GM12875 (cell line): ENCODE measurements at regions not wholly inside any gene's neighbourhood (a gene's known extent, or its start where the extent isn't known, plus 50 kb on each side); places are given as distances from the start of the nearest gene placed in this dataset.

Experiments used
- H3K4me3 ChIP-seq: one replicate; pipeline ENCODE4 v1.5.1; 2011; ENCODE audit warnings: low read depth, low read length, control low read depth
- CTCF ChIP-seq: IDR thresholded peaks from 2 replicates; pipeline ENCODE4 v1.5.1; 2011; ENCODE audit warnings: low read depth, mild to moderate bottlenecking, control low read depth, inconsistent platforms, low read length, moderate library complexity, borderline replicate concordance; ENCODE audit not compliant: insufficient read depth

- H3K4me3 ChIP-seq, result no peak overlapping the region
- TF ChIP-seq CTCF, result no peak
Measured at GRCh38 chr6:130754786-130755367, 72.3 kb upstream of the SMLR1 start.

DNA sequence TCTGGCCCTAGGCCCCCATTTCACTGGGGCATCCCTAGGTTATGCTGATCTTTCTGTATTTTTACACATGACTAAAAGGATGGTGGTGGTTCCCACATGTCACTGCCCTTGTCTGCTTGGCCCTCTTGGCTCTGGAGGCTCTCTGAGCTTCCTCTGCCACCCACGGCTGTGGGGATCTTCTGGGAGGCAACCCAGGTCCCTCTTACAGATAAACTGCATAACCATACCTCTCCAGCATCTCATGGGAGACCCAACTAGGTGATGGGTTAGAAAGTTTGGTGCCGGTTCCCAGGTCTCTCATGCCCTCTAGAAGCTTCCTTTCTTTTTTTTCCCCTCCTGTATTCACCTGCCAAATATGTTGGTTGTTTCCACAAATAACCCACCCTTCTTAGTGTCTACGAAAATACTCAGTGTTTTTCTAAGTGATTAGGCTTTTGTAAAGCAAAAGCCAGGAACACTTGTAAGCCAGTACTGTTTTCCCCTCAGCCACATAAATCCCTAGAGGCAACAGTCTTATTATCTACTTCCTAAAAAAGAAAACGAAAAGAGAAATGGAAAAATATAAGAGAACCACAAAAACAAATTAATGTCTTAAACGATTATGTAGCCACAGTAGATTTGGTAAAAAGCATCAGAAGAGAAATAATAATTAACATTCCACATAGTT lies 71.7 kb upstream of the SMLR1 start:
- no peak for TF ChIP-seq CTCF
- no peak overlapping the region for H3K4me3 ChIP-seq

GRCh38 chr6:130756824-130757223 lies 70.4 kb upstream of the SMLR1 start:
- no peak for TF ChIP-seq CTCF
- no peak overlapping the region for H3K4me3 ChIP-seq

DNA sequence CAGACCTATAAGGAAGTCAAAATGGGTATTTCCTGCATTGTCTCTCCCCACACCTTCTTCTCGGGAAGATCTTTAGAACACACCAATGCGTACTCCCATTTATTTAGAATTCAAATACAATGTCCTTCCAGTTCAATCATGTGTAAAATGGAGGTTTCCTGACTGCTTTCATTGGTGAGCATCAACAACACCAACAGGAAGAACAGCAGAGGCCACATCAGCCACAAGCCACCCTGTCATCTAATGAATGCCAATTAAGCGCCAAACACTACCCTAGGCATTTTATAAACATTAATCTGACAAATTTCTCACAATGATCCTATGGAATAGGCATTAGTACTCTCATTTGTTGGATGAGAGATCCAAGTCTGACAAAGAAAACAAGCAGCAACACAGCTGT lies 68.4 kb upstream of the SMLR1 start:
- H3K4me3 ChIP-seq, result no peak overlapping the region
- no peak for TF ChIP-seq CTCF

DNA sequence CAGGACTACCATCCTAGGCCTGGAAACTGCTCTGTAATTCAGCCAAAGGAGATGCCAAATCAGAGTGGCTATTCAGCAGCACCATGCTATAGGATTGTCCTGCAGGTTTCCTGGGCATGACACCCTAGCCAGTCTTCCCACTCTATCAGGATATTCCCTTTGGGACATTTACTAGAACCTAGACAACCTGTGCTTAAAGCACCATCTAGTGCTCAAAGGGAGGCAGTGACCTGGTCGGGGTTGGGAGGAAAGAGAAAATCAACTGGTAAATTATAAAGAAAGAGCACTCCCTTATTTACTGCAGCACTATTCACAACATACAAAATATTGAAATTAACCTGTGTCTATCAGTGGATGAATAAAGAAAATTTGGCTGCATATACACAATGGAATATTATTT lies 67.2 kb upstream of the SMLR1 start:
- H3K4me3 ChIP-seq, result no peak overlapping the region
- TF ChIP-seq CTCF, result peak; percentile 42; the same call in 1 of the 2 replicates

DNA sequence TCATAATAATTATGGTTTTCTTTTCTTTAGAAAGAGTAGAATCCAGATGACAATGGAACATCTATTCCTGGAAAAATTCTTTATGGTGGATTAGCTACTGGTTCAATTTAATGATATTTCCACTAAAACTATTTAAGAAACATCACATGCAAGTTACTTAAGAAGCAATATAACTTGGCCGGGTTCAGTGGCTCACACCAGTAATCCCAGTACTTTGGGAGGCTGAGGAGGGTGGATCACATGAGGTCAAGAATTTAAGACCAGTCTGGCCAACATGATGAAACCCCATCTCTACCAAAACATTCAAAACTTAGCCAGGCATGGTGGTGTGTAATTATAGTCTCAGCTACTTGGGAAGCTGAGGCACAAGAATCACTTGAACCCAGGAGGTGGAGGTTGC lies 65.9 kb upstream of the SMLR1 start:
- no peak overlapping the region for H3K4me3 ChIP-seq
- TF ChIP-seq CTCF, result no peak

DNA sequence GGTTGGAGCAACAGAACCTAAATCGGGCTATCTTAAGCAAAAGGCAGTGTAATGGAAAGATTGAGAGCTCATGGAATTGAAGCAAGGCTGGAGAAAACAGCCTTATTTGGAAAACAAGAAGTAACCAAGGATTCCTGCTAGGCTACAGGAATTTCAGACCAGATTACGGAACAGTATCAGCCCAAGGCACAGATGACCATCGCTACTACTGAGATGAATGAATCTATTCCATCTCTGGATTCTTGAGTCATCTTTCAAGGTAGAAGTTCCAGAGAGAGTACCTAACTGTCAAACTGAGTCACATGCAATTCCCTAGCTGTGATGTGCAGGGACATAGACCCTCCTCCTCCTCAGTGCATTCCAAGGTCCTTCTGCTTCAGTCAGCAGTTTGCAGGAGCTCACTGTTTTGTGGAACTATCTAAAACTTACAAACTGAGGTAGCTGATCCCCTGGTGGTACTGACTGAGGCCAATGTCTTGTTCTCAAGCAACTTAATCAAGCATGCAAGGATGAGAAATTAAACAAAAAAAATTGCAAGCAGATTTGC lies 62.0 kb upstream of the SMLR1 start:
- H3K4me3 ChIP-seq, result no peak overlapping the region

More for the DNA sequence above, 62.0 kb upstream of the SMLR1 start:
- TF ChIP-seq CTCF, result no peak
